ENCODE measurements at regions not wholly inside any gene's neighbourhood (a gene's known extent, or its start where the extent isn't known, plus 50 kb on each side); places are given as distances from the start of the nearest gene placed in this dataset.

- CTCF ChIA-PET: no interaction called here
- Histone ChIP-seq H3K4me1 (ENCODE audit: insufficient read depth, low read length) (no peaks in the 10 kb centered on the region), H3K27me3 (ENCODE audit: insufficient read depth, low read length, poor library complexity, severe bottlenecking) (no peaks in the 10 kb centered on the region), H3K27ac (ENCODE audit: low read depth, low read length) (no peak overlapping the region), H3K36me3 (ENCODE audit: insufficient read depth, low read length) (no peaks in the 10 kb centered on the region), H3K4me3 (ENCODE audit: low read length) (no peak overlapping the region), H3K9me3 (ENCODE audit: low read length) (no peaks in the 10 kb centered on the region)
- Mint-ChIP-seq H3K27ac (no peak overlapping the region), H3K36me3 (peaks cover 0 to 1% (median 0%) of the 10 kb centered on the region in 3 donors), H3K4me1 (no peaks in the 10 kb centered on the region), H3K27me3 (no peaks in the 10 kb centered on the region), H3K4me3 (no peak overlapping the region), H3K9me3 (peaks cover 6 to 17% (median 9%) of the 10 kb centered on the region in 5 donors)
- POLR2A ChIA-PET: no interaction called here
- no peak for DNase-seq
Measured at GRCh38 chr4:116082808-116083366, 969.5 kb upstream of the NDST4 start.

GRCh38 chr4:116073051-116073450 is 959.6 kb upstream of the NDST4 start:
- H3K9me3 Mint-ChIP-seq: peaks cover 2 to 27% (median 3%) of the 10 kb centered on the region in 5 donors
- POLR2A ChIA-PET: no interaction called here

GRCh38 chr4:116070283-116070682 is 956.9 kb upstream of the NDST4 start:
- H3K4me3 Mint-ChIP-seq: no peak overlapping the region
- H3K4me1 ChIP-seq (ENCODE audit: insufficient read depth, low read length): no peaks in the 10 kb centered on the region
- ChIA-PET CTCF (no interaction called here), POLR2A (no interaction called here)
- no peak overlapping the region for H3K4me3 ChIP-seq (ENCODE audit: low read length)
- H3K36me3 ChIP-seq (ENCODE audit: insufficient read depth, low read length): no peaks in the 10 kb centered on the region
- no peak overlapping the region for H3K27ac Mint-ChIP-seq
- H3K27me3 ChIP-seq (ENCODE audit: insufficient read depth, low read length, poor library complexity, severe bottlenecking): no peaks in the 10 kb centered on the region
- peaks cover 5 to 25% (median 6%) of the 10 kb centered on the region in 5 donors for H3K9me3 Mint-ChIP-seq
- H3K36me3 Mint-ChIP-seq: no peaks in the 10 kb centered on the region
- no peak overlapping the region for H3K27ac ChIP-seq (ENCODE audit: low read depth, low read length)
- no peak for DNase-seq
- no peaks in the 10 kb centered on the region for H3K9me3 ChIP-seq (ENCODE audit: low read length)
- no peaks in the 10 kb centered on the region for H3K4me1 Mint-ChIP-seq
- no peaks in the 10 kb centered on the region for H3K27me3 Mint-ChIP-seq

More at GRCh38 chr4:116073051-116073450, 959.6 kb upstream of the NDST4 start:
- Histone ChIP-seq H3K9me3 (ENCODE audit: low read length) (no peaks in the 10 kb centered on the region), H3K4me1 (ENCODE audit: insufficient read depth, low read length) (no peaks in the 10 kb centered on the region), H3K27me3 (ENCODE audit: insufficient read depth, low read length, poor library complexity, severe bottlenecking) (no peaks in the 10 kb centered on the region), H3K4me3 (ENCODE audit: low read length) (no peak overlapping the region), H3K36me3 (ENCODE audit: insufficient read depth, low read length) (no peaks in the 10 kb centered on the region), H3K27ac (ENCODE audit: low read depth, low read length) (no peak overlapping the region)
- no peak for DNase-seq
- Mint-ChIP-seq H3K27ac (no peak overlapping the region), H3K36me3 (no peaks in the 10 kb centered on the region), H3K27me3 (no peaks in the 10 kb centered on the region), H3K4me1 (no peaks in the 10 kb centered on the region), H3K4me3 (no peak overlapping the region)
- CTCF ChIA-PET: no interaction called here

- Mint-ChIP-seq H3K9me3 (peaks cover 5 to 21% (median 6%) of the 10 kb centered on the region in 5 donors), H3K4me3 (no peak overlapping the region), H3K4me1 (no peaks in the 10 kb centered on the region), H3K27ac (no peak overlapping the region), H3K36me3 (no peaks in the 10 kb centered on the region), H3K27me3 (no peaks in the 10 kb centered on the region)
- H3K4me1 ChIP-seq (ENCODE audit: insufficient read depth, low read length): no peaks in the 10 kb centered on the region
- H3K36me3 ChIP-seq (ENCODE audit: insufficient read depth, low read length): no peaks in the 10 kb centered on the region
- no peak overlapping the region for H3K4me3 ChIP-seq (ENCODE audit: low read length)
- no peak for DNase-seq
- POLR2A ChIA-PET: no interaction called here
- no peak overlapping the region for H3K27ac ChIP-seq (ENCODE audit: low read depth, low read length)
- CTCF ChIA-PET: no interaction called here
- H3K9me3 ChIP-seq (ENCODE audit: low read length): no peaks in the 10 kb centered on the region
- H3K27me3 ChIP-seq (ENCODE audit: insufficient read depth, low read length, poor library complexity, severe bottlenecking): no peaks in the 10 kb centered on the region
Measured at GRCh38 chr4:116066711-116067245, 953.4 kb upstream of the NDST4 start.

- H3K27me3 Mint-ChIP-seq: no peaks in the 10 kb centered on the region
- Histone ChIP-seq H3K4me1 (ENCODE audit: insufficient read depth, low read length) (no peaks in the 10 kb centered on the region), H3K27me3 (ENCODE audit: insufficient read depth, low read length, poor library complexity, severe bottlenecking) (no peaks in the 10 kb centered on the region), H3K27ac (ENCODE audit: low read depth, low read length) (no peak overlapping the region), H3K36me3 (ENCODE audit: insufficient read depth, low read length) (no peaks in the 10 kb centered on the region), H3K9me3 (ENCODE audit: low read length) (no peaks in the 10 kb centered on the region), H3K4me3 (ENCODE audit: low read length) (no peak overlapping the region)
- no peaks in the 10 kb centered on the region for H3K36me3 Mint-ChIP-seq
- H3K4me3 Mint-ChIP-seq: no peak overlapping the region
- no peaks in the 10 kb centered on the region for H3K4me1 Mint-ChIP-seq
- H3K27ac Mint-ChIP-seq: no peak overlapping the region
- no peak for DNase-seq
- ChIA-PET CTCF (interaction anchor here (1.3 kb wide), 1 partner anchor 14 kb away, joined by 3 read pairs; no protein-coding TSS in a partner anchor), POLR2A (no interaction called here)
- H3K9me3 Mint-ChIP-seq: peaks cover 5 to 13% (median 6%) of the 10 kb centered on the region in 5 donors
Measured at GRCh38 chr4:116064331-116064730, 950.9 kb upstream of the NDST4 start.

- H3K4me3 Mint-ChIP-seq: no peak overlapping the region
- ChIA-PET POLR2A (no interaction called here), CTCF (no interaction called here)
- Histone ChIP-seq H3K27me3 (ENCODE audit: insufficient read depth, low read length, poor library complexity, severe bottlenecking) (no peaks in the 10 kb centered on the region), H3K9me3 (ENCODE audit: low read length) (no peaks in the 10 kb centered on the region), H3K27ac (ENCODE audit: low read depth, low read length) (no peak overlapping the region), H3K36me3 (ENCODE audit: insufficient read depth, low read length) (no peaks in the 10 kb centered on the region), H3K4me3 (ENCODE audit: low read length) (no peak overlapping the region), H3K4me1 (ENCODE audit: insufficient read depth, low read length) (no peaks in the 10 kb centered on the region)
- no peaks in the 10 kb centered on the region for H3K27me3 Mint-ChIP-seq
- H3K4me1 Mint-ChIP-seq: no peaks in the 10 kb centered on the region
- no peak overlapping the region for H3K27ac Mint-ChIP-seq
- peaks cover 0 to 3% (median 0%) of the 10 kb centered on the region in 5 donors for H3K9me3 Mint-ChIP-seq
- DNase-seq: no peak
- no peaks in the 10 kb centered on the region for H3K36me3 Mint-ChIP-seq
Measured at GRCh38 chr4:116059361-116059760, 945.9 kb upstream of the NDST4 start.

- ChIA-PET CTCF (no interaction called here), POLR2A (no interaction called here)
- no peak overlapping the region for H3K27ac Mint-ChIP-seq
- Histone ChIP-seq H3K4me3 (ENCODE audit: low read length) (no peak overlapping the region), H3K9me3 (ENCODE audit: low read length) (no peaks in the 10 kb centered on the region), H3K27me3 (ENCODE audit: insufficient read depth, low read length, poor library complexity, severe bottlenecking) (no peaks in the 10 kb centered on the region), H3K27ac (ENCODE audit: low read depth, low read length) (no peak overlapping the region), H3K36me3 (ENCODE audit: insufficient read depth, low read length) (no peaks in the 10 kb centered on the region), H3K4me1 (ENCODE audit: insufficient read depth, low read length) (no peaks in the 10 kb centered on the region)
- no peaks in the 10 kb centered on the region for H3K4me1 Mint-ChIP-seq
- no peak overlapping the region for H3K4me3 Mint-ChIP-seq
- H3K9me3 Mint-ChIP-seq: no peaks in the 10 kb centered on the region
- no peak for DNase-seq
- H3K36me3 Mint-ChIP-seq: no peaks in the 10 kb centered on the region
- no peaks in the 10 kb centered on the region for H3K27me3 Mint-ChIP-seq
Measured at GRCh38 chr4:116058129-116058528, 944.7 kb upstream of the NDST4 start.

- POLR2A ChIA-PET: no interaction called here
- H3K9me3 ChIP-seq (ENCODE audit: low read length): no peaks in the 10 kb centered on the region
- H3K4me1 Mint-ChIP-seq: no peaks in the 10 kb centered on the region
Measured at GRCh38 chr4:116055857-116056827, 942.7 kb upstream of the NDST4 start.

More at GRCh38 chr4:116055857-116056827, 942.7 kb upstream of the NDST4 start:
- no peak for DNase-seq
- no peaks in the 10 kb centered on the region for H3K27me3 ChIP-seq (ENCODE audit: insufficient read depth, low read length, poor library complexity, severe bottlenecking)
- CTCF ChIA-PET: no interaction called here
- Mint-ChIP-seq H3K36me3 (no peaks in the 10 kb centered on the region), H3K27ac (no peak overlapping the region), H3K4me3 (no peak overlapping the region), H3K27me3 (no peaks in the 10 kb centered on the region), H3K9me3 (no peaks in the 10 kb centered on the region)
- H3K4me3 ChIP-seq (ENCODE audit: low read length): no peak overlapping the region
- H3K36me3 ChIP-seq (ENCODE audit: insufficient read depth, low read length): no peaks in the 10 kb centered on the region
- no peaks in the 10 kb centered on the region for H3K4me1 ChIP-seq (ENCODE audit: insufficient read depth, low read length)
- no peak overlapping the region for H3K27ac ChIP-seq (ENCODE audit: low read depth, low read length)
